NCI-H82 (cell line): ENCODE measurements at regions not wholly inside any gene's neighbourhood (a gene's known extent, or its start where the extent isn't known, plus 50 kb on each side); places are given as distances from the start of the nearest gene placed in this dataset.

ENCODE experiments used
- DNase-seq: peaks from one replicate; lab custom pipeline; 2025; lab: John Stamatoyannopoulos, UW

DNA sequence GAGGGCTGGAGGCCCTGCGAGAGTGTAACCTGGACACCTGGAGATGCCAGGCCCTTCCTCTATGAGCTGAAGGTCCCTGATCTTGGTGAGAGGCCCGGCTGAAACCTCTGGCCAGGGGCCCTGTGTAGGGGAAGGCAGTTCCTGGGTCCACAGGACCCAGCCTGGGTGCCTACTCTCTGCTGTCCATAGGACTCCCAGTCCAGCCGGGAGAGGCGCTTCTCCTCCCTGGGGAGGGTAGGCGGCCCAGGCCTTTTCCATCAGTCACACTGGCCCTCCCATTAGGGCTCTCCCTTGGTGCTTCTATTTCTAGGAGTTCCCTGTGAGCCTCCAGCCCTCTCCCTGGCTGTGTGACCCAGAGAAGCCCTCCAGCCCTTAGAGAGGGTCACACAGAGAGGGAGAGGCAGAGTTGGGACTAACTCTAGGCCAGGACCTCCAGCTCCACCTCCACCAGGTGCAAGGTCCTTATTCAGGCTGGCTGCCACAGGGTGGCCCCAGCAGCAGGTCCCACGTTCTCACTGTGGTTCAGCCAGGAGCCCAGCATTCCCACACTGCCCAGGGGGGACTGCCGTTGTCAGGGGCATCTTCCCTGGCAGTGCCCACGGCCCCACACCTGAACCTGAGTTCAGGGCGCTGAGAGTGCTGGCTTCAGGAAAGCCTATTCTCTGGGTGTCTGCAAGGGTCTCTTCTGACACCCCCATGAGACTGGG is 146.8 kb downstream of the SMAD6 start:
- DNase-seq = no peak

DNA sequence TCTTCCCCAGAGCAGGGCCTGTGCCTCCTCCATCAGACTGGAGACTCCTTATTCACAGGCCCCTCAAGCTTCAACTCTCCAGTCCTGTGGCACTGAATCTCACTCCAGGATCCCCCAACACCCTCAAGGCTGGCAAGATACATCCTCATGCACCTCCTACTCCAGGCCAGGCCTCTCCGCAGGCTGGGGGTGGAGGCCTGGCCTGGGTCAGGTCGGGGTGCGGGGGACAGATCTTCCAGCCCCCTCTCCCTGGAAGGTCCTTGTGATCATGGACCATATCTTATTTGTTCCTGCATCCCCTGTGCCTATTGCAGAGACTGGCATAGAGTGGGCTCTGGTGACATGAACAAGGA is 147.3 kb downstream of the SMAD6 start:
- DNase-seq = no peak

DNA sequence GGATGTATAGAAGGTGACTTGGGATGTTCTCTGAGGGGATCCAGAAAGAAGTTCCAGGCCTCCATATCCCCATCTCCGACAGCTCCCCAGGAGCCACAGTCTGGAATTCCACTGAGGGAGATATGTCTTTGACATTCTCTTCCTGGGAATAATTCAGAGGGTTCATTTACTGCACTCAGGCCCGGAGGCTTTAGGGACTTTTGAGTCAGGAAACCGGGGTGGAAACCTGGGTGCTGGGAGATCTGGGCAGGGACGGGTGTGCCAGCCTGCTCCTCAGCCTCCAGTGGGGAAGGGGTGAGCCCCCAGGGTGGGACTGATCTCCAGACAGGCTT is 147.7 kb downstream of the SMAD6 start:
- no peak for DNase-seq

DNA sequence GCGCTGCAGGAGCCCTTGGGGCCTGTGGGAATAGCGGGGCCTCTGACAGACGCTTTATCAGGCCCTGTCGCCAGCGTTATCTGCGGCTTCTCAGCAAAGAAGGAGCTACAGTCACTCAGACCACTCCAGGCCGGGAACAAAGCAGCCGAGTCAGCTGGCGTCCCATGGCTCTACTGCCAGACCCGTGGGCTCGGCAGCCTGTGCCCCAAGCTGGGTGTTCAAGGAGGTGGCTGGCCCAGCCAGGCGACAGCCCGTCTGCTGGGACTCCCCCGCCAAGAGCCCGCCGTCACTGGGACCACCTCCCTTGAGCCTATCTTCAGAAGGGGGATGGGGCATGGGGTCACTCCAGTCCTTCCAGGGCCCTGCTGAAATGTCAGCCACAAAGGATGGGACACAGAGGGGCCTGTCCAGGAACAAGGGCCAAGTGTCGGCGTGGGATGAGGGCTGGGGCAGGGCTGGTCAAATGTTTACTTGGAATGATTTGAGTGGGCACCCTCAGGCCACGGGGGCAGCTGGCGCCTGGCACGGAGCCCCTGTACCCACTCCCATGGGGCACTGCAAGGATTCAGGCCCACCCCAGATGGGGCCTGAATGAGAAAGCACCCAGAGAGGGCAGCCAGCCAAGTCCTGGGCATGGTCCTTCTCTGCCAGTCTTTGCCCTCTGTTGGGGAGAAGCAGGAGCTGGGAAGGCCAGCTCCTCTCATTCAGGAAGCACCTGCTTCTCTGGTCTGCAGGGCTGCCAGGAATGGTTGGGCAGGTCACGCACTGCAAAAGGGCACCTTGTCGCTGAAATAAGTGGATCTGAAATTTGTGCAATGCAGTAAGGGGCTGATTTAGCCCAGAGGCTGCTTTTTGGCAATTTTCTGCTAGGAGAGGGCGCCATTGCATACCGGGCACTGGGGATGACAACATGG is 148.3 kb downstream of the SMAD6 start:
- no peak for DNase-seq

DNA sequence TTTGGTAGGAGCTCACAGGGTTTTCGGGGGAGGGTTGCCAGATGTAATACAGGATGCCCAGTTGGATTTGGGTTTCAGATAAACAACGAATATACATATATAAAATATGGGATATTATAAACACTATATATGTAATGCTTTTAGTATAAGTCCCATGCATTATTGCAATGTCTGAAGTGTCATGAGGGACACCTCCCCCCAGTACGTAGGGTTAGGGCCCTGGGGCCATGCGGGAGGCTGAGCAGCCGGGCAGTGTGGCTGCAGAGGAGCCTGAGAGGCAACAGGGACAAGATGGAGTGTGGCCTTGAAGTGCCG is 148.9 kb downstream of the SMAD6 start:
- no peak for DNase-seq

DNA sequence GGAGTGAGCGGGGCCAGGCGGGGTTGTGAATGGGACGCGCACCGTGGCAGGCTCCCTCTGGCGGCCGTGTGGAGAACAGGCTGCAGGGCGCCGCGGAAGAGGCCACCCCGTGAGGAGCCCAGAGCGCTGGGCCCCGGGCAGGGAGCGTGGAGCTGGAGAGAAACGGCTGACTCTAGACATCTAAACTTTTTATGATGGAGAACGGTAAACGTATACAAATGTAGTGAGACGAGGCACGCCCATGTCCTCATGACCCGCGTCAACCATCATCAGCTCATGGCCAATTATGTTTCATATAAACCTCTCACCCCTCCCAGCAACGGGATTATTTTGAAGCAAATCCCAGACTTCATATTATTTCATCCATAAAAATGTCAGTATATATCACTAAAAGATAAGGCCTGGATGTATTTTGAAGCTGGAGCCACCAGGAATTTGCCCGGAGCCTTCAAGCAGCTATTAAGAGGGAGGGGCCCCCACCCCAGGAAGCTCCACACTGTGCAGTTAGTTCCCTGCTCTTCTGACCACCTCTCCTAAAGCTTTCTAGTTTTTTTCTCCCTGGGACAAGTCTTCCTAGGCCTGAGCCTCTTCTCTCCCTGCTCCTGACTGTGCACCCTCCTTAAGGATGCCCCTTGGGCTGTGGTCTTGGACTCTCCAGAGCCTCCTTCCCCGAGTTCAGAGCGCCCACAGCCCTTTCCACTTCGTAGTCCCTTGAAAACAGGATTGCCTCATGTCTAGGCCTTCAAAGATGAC is 149.5 kb downstream of the SMAD6 start:
- peak; percentile 87 for DNase-seq

DNA sequence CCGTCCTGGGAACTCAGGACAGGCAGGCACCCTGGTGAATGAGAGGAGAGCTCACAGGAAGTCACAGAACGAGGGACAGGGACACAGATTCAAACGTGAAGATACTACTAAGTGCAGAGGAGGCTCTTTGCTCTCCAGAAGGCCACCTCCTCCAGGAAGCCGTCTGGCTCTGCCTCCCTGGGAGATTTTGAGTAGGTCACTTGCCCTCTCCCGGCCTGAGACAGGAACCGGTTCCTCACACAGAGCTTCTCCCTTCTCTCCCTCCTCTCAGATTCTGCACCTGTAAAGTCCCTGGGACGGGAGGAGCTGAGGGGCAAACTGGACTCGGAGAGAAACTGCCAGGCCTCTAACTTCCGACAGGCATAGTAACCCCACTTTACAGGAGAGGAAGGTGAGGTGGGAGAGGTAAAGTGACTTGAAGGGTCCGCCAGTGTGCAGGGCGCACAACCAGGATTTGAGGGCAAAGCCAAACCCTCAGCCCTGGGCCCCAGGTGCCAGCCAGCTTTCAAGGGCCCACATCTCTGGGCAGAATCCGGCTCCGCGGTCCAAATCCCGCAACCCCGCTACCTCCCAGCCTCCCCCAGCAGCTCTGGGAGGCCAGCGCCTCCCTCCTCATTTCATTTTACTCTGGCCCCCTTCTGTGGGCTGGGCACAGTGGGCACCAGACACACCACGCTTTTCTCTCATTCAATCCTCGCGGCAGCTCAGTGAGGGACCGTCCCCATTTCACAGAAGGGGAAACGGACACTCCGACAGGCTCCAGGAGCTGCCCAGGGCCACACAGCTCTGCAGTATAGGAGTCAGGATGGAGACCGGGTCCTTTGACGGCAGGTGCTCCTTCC is 150.2 kb downstream of the SMAD6 start:
- DNase-seq = no peak

DNA sequence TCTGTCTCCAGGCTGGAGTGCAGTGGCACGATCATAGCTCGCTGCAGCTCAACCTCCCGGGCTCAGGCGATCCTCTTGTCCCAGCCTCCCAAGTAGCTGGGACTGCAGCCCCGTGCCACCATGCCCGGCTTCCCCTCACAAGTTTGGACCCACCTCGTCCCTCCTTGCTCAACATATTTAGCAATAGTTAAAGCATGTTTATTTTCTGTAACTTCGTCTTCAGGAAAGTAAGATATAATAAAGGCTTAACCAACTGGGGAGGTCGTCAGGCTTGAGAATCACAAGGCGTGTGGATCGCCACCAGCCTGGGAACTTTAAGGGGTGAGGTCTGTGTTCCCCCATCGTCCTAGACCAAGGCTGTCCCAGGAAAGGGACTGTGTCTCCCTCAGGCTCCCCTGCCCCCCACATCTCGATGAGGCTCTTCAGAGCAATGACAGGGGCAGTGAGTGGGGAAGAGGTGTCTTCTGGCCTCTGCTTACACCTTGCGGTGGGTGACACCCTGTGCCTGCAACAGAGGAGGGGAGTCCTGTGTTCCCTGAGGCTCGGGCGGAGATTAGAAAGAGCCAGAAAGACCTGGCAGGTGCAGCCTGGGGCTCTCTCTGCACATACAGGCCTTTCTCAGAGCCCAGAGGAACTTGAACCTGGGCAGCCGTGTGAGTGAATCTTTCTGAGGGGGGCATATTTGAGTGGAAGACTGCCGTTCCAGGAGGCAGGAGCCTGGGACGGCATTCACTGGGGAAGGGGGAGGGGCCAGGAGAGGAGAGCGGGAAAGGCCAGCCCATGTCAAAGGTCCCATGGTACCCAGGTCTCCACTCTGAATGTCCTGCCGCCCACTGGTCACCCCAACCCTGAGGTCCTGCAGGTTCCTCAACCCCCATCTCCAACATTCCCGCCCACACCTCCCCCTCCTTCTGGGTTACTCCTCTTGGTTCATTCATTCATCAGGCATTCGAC is 152.3 kb downstream of the SMAD6 start:
- DNase-seq = no peak

DNA sequence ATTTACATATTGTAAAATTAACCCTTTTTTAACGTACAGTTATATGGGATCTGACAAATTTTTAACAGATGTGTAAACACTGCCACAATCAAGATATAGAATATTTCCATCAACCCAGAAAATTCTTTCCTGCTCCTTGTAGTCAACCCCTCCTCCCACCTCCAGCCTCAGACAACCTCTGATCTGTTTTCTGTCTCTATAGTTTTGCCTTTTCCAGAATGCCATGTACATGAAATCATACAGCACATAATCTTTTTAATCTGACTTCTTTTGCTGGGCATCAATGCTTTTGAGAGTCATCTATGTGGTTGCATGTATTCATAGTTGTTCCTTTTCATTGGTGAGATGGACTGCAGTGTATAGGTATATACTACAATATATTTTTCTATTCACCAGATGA is 153.0 kb downstream of the SMAD6 start:
- no peak for DNase-seq

DNA sequence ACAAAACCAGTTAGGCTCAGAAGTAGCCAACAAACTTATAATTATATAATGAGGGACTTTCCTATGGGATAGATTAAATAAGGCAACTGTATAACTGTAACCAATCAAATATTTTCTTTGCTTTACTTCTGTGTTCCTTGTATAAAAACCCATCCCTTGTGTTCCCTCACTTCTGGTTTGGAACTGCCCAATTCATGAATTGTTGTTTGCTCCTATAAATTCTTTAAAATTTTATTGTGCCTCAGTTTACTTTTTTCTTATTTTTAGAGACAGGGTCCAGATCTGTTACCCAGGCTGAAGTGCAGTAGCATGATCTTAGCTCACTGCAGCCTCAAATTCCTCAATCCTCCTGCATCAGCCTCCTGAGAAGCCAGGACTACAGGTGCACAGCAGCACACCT is 155.7 kb downstream of the SMAD6 start:
- no peak for DNase-seq

DNA sequence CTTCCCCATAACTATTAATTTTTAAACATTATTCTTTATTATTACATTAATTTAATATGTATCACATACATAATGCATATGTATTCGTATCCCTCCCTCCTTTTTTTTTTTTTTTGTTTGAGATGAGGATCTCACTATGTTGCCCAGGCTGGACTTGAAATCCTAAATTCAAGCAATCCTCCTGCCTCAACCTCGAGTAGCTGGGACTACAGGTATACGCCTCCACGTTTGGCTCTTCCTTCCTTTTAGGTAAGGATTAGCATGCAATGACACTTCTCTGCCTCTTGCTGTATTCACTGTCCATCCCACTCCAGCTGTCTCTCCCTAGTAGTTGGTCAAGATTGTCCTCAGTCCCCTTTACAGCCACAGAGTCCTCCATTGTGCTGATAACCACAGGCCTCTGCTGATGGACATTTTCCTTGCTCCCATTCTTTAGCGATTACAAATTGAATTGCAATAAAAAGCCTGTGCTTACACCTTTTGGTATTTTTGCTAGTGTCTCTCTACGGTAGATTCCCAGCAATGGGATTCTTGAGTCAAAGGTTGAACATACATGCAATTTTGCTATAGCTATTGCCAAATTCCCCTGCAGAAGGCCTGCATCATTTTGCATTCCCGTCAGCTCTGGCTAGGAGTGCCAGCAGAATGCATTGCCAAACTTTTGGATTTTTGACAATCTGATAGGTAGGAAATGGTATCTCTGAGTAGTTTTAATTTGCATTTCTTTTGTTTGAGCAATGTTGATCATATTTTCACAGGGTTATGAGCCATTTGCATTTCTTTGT is 156.6 kb downstream of the SMAD6 start:
- no peak for DNase-seq

DNA sequence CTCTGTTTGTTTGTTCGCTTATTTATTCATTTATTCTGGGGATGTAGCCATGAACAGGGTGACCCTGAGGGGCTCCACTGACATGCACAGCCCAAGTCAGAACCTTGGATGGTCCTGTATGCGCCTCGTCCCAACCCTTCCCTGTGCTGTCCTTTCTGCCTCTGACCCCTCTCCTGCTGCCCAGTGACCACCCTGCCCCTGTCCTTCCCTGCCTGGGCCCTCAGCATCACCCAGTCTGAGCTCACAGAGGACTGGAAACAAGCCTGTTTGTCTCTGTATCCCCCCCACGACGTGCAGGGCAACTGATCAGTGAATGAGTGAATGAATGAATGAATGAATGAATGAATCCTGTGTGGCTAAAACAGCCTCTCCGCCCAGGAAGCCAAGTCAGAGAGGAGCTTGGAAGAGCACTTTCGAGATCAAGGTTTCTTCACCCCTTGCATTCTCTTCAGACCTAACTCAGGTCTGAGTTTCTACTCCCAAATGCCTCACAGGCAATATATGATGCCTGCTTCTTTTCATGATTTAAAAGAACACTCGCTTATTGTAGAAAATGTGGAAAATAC is 157.7 kb downstream of the SMAD6 start:
- no peak for DNase-seq

DNA sequence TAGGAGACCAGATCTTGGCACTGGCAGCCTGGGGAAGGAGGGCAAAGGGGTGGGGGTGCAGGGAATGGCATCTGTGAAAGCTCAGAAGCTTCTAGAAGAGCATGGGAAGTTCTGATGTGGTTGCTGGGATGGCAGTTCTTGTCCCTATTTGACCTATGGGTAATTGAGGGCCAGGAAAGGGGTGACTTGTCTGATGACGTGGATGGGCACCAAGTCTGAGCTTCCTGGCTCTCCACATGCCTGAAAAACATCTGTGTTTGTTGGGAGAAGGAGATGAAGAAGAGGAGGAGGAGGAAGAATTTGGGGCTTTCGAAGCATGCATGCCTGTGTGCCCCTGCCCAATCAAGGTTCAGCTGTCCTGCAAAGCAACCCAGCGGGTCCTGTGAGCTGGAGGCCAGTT is 158.8 kb downstream of the SMAD6 start:
- DNase-seq = no peak

DNA sequence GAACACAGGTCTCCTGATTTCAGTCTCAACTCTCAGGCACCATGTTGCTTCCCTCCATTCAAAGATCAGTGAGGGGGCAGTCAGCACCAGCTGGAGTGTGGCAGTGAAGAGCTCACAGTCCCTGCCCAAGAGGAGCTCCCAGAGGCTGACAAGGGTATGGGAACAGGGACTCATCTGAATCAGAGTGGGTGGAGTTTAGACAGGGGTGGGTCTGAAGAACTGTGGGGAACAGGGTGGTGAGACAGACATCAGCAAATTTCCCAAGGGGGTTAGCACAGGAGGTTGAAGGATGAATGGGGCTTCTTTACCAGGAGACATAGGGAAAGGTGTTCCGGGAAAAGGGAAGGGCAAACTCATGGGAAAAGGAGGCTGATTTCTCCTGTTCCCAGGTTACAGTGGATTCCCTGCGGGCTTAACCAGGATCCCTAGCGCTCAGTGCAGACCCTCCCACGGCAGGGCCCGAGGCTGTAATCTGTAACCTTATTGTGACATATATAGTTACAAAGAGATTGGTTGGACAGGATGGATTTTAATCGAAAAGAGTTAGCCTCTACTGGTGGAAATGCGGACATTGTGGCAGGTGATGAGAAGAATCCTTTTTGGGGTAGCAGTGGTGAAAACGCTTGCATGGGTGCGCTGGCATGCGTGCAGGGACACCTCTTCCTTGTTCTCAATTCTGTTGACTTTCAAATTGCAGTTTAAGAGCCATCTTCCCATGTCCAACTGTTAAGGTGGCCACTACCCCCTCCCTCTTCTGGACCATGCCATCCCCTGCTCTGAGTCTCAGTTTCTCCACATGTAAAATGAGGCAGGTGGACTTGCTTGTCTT is 160.3 kb downstream of the SMAD6 start:
- DNase-seq = peak; percentile 19

DNA sequence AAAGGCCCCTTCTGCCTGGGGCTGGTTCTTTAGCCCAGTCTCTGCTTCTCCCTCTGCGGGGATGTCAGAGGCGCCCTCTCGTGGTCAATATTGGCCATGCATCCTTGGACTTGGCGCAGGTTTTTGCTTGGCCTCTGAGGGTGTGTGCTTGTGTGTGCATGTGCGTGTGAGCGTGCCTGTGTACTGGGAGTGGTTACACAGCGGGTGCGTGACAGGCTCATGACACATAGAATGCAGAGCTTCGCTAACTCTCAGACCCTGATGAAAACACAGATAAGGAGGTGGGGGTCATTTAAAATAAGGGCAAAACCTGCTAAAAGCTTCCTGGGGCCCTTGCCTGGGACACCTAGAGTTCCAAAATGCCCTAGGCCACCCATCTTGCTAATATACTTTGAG is 160.9 kb downstream of the SMAD6 start:
- peak; percentile 81 for DNase-seq

DNA sequence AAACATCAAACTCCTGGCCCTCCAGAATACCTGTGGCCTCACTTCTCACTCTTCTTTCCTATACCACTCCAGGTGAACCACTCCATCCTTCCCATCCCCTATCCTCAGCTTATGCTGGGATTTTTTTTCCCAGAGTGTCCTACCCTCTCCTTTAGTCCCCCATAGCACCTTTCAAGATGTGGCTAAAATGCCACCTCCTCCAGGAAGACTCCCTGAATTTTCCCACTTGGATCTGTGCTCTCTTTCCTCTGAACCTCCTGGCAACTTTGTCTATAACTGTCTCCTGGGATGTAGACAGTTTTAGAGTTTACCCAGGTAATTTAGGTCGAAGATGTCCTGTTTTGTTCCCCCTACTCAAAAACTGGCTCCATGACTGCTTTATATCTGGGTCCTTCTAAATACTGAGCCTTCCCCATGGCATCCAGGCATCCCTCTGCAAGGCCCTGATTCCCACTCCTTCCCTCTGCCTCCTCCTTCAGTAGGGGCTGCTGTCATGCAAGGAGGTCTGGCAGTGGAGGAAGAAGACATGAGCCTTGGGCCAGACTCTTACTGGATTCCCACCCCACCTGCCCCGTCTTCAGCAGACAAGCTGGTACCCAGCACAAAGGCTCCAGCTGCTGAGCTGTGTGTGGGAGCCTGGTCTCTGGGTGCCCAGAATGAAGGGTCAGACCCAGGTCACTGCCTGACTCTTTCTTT is 161.5 kb downstream of the SMAD6 start:
- no peak for DNase-seq

DNA sequence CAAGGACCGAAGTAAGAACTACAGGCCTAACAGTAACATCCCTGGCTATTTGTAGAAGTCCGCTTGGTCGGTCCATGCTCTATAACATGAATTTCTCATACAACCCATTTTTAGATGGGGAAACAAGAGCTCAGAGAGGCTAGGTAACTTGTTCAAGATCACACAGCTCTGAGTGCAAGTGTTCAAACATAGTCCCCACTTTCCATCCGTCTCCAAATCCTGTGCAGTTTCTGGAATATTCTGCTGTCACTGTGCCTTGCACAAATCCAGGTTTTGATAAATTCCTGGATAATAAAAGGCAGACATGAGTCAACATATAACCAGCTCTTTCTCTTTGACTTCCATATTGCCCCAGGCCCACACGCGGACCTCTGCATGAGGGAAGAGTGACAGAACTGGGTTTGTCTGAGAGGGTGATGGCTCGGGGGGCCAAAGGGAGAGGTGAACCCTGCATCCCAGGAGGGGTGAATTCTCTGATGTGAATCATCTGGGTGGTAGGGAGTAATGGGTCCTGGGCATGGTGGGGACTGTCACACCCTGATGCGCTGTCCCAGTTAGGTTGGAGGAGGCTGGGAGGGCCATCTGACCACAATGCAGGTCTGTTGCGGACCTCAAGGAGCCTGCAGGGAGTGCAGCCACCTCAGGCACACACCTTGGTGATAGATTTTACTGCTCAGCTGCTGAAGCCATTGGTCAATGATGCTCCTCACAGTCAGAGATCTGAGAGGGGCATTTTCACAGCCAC is 162.2 kb downstream of the SMAD6 start:
- no peak for DNase-seq

DNA sequence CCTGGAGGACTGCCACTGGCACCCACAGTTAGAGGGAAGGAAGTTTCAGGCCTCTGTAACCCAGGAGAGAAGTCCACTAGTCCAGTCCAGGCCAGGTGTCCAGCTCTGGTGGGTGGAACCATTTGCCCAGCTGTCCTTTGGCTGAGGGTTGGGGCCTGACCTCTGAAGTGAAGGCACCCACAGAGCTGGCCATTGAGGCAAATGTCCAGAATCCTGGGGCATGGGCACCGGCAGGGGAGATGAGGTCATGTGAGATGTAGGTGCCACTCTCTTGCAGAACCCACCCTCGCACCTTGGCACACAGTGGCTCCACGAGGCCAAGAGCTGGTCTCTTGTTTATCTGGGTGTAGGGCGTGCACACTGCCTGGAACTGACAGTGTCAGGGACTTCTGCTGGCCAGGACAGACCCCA is 162.8 kb downstream of the SMAD6 start:
- no peak for DNase-seq
